Ectodermal cell (in vitro differentiated cells): ENCODE measurements at regions not wholly inside any gene's neighbourhood (a gene's known extent, or its start where the extent isn't known, plus 50 kb on each side); places are given as distances from the start of the nearest gene placed in this dataset.

Source experiments
- H3K27ac ChIP-seq: 2 replicates; pipeline ENCODE4 v1.7.0; 2013; ENCODE audit warnings: mild to moderate bottlenecking, low read depth, low read length; ENCODE audit not compliant: insufficient read depth, poor library complexity, severe bottlenecking
- H3K27me3 ChIP-seq: 2 replicates; pipeline ENCODE4 v1.7.0; 2013; ENCODE audit warnings: mild to moderate bottlenecking, low read length; ENCODE audit not compliant: insufficient read depth, control insufficient read depth, poor library complexity, severe bottlenecking
- H3K36me3 ChIP-seq: one replicate; pipeline ENCODE4 v1.7.0; 2013; ENCODE audit warnings: low read length; ENCODE audit not compliant: control insufficient read depth, insufficient read depth
- H3K4me1 ChIP-seq: one replicate; pipeline ENCODE4 v1.7.0; 2013; ENCODE audit warnings: low read length; ENCODE audit not compliant: control insufficient read depth, insufficient read depth
- H3K4me3 ChIP-seq: 2 replicates; pipeline ENCODE4 v1.7.0; 2013; ENCODE audit warnings: low read depth, low read length, control low read depth; ENCODE audit not compliant: insufficient read depth
- H3K9me3 ChIP-seq: 2 replicates; pipeline ENCODE4 v1.7.0; 2013; ENCODE audit warnings: mild to moderate bottlenecking, low read length, moderate library complexity; ENCODE audit not compliant: control insufficient read depth
- WGBS, 2 experiments: methylation state at CpG; one replicate each; pipeline ENCODE4 v1.1.7; 2013; ENCODE audit warnings: missing lambda C conversion rate in 2 of 2; 5-methylcytosine and 5-hydroxymethylcytosine counted together

DNA sequence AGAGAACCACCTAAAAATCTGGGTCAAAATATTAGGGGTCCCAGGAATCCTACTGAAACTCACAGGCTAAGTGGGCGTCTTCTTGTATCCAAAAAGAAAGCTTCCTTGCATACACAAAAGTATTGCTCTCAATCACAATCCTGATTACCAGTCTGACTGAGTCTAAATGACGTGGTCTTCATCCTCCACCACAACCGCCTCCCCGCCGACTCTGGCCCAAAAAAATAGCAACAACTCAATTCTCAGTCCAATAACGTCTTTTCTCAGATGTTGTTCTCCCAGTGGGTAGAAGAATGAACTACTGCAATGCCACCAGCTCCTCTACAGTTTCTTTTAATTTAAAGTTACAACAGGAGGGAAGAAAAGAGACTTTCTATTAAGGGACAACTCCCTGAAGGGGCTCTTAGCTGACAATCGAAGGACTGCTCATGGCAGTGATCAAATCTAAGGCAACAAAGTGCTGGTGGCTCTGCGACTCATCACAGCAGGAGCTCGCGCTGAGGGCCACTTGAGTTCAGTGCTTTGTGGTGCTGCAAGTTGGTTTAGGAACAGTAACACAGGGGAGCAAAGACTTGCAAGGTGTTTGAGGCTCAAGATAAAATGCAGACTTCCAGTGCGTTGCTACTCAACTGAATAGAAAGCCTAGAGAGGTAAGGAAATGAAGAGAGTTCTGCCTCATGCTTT lies 394.1 kb downstream of the BCAT1 start:
- 85 to 88% methylated on average over 11 of the region's 11 CpGs for WGBS, 2 experiments
- Histone ChIP-seq H3K4me3 (no peak overlapping the region), H3K36me3 (no peaks in the 10 kb centered on the region), H3K27ac (no peak overlapping the region), H3K27me3 (no peaks in the 10 kb centered on the region), H3K9me3 (no peaks in the 10 kb centered on the region), H3K4me1 (peaks cover 3% of the 10 kb centered on the region)

DNA sequence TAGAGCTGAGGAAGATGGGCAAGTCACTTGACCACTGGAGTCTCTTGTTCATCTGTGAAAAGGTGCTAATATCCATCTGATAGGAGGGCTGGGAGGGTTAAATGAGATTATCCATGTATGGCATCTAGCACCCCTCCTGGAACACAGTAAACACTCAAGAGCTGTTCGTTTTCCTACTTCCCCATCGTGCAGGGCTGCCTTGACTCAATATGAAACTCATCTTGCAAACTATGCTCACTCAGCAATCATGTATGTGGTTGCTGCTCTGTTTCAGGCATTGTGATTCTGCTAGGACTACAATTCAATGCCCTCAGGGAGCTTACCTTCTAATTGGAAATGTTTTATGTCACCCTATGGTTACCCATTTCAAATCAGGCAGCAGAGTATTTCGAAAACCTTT lies 395.6 kb downstream of the BCAT1 start:
- Histone ChIP-seq H3K27me3 (no peaks in the 10 kb centered on the region), H3K4me1 (peaks cover 3% of the 10 kb centered on the region), H3K36me3 (no peaks in the 10 kb centered on the region), H3K4me3 (no peak overlapping the region), H3K27ac (no peak overlapping the region), H3K9me3 (no peaks in the 10 kb centered on the region)
- 94% methylated on average over 3 of the region's 3 CpGs for WGBS, 2 experiments

DNA sequence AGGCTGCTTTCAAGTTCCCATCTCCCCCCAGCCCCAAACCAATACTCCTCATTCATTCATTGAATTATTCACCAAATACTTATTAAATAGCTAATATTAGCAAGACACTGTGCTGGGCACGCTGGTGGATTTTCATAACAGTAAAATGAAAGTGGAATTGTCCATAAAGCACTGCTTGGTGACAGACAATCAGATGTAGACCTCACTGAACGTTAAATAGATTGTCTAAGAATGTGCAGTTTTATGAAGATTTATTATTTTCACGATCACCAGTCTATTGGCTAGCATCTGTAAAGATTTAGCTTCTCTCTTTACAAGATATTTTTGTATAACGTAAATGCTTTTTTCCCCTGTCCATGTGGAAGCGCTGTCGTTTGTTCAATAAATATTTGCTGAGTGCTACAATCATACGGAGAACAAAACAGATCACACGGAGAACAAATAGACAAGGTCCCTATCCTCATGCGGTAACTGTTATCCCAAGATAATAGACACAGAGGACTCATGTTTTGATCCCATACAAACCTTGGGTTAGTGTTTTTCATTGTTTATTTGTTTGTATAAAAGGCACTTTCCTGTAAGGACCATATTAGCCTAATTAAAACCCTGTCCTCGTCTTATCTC lies 397.6 kb downstream of the BCAT1 start:
- H3K4me1 ChIP-seq = peaks cover 3% of the 10 kb centered on the region
- no peaks in the 10 kb centered on the region for H3K9me3 ChIP-seq
- no peak overlapping the region for H3K27ac ChIP-seq
- no peaks in the 10 kb centered on the region for H3K27me3 ChIP-seq
- no peaks in the 10 kb centered on the region for H3K36me3 ChIP-seq
- 84% methylated on average over 10 of the region's 10 CpGs for WGBS, 2 experiments
- H3K4me3 ChIP-seq = no peak overlapping the region

DNA sequence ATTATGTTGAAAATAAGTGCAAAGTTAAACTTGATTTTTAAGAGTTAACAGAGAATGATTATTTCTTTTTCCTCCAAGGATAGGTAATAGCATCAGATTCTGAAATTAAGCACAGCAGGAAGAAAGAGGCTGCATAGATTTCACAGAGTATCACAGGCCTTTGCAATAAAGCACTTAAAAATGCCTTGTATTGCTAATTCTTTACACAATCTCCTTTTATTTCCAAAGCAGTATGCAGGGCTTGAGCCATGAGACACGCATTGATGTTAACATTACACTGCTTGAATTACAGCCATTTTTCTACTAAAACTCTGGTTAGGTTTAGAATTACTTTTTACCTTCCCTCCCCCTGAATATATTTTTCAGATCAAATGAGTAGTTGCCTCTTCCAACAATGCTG lies 398.3 kb downstream of the BCAT1 start:
- no peaks in the 10 kb centered on the region for H3K9me3 ChIP-seq
- H3K4me3 ChIP-seq = no peak overlapping the region
- H3K4me1 ChIP-seq = peaks cover 3% of the 10 kb centered on the region
- no peaks in the 10 kb centered on the region for H3K27me3 ChIP-seq
- H3K36me3 ChIP-seq = no peaks in the 10 kb centered on the region
- H3K27ac ChIP-seq = no peak overlapping the region
- WGBS, 2 experiments = 74 to 94% methylated on average over 1 of the region's 1 CpG

DNA sequence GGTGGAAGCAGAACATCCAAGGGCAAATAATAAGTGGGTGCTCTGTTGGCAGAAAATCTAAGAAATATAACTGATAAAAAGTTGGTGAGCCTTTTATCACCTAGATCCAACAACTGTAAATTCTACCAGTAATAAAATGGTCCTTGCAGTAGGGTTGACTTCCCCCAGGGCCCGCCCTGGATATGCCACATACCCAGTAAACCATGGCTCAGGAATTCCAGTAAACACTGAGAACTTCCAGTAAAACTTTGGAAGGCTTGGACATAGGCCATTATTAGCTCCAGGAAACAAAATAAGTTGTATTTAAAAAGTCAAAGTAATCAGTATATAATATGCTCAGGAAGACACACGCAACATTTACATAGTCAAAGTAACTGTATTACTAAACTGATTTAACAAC lies 402.2 kb downstream of the BCAT1 start:
- H3K4me3 ChIP-seq = no peak overlapping the region
- H3K36me3 ChIP-seq = no peaks in the 10 kb centered on the region
- WGBS, 2 experiments = 85 to 100% methylated on average over 1 of the region's 2 CpGs
- H3K27me3 ChIP-seq = no peaks in the 10 kb centered on the region
- H3K27ac ChIP-seq = no peak overlapping the region
- H3K4me1 ChIP-seq = no peaks in the 10 kb centered on the region
- H3K9me3 ChIP-seq = no peaks in the 10 kb centered on the region

DNA sequence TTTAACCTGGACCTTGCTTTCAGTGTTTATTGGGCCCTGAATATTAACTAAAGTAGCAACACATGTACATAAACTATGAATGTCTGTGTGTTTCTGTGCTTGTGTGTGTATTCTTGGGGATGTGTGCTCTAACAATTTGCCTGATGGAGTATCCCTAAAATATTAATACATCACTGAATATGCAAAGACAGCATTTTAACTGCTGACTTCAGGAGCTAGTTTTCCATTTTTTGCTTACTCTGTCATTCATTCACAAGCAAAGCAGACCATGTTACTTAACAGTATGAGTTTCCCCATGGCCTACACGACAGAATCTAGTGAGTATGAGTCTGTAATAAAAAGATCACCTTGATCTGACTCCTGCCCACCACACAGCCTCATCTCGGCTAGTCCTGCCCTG lies 402.8 kb downstream of the BCAT1 start:
- H3K27ac ChIP-seq = no peak overlapping the region
- H3K27me3 ChIP-seq = no peaks in the 10 kb centered on the region
- H3K4me3 ChIP-seq = no peak overlapping the region
- no peaks in the 10 kb centered on the region for H3K36me3 ChIP-seq
- H3K4me1 ChIP-seq = no peaks in the 10 kb centered on the region
- no peaks in the 10 kb centered on the region for H3K9me3 ChIP-seq
- WGBS, 2 experiments = 94 to 95% methylated on average over 2 of the region's 2 CpGs

DNA sequence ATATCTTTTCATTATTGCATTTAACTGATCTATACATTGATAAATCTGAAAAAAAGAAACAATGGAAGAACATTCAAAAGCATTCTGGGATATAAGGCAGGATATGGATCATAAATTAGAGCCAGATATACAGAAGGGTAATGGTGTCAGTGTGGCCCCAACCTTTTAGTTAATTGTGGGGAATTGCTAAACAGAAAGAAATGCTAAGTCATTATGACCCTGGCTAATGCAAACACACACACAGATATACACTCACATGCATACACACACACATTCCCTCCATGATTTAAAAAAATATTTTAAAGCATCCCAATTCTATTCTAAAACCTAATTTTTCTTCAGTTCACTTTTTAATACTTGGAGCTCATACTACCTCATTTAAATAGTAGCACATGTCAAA lies 404.5 kb downstream of the BCAT1 start:
- no peak overlapping the region for H3K4me3 ChIP-seq
- no peak overlapping the region for H3K27ac ChIP-seq
- H3K9me3 ChIP-seq = no peaks in the 10 kb centered on the region
- no peaks in the 10 kb centered on the region for H3K27me3 ChIP-seq
- H3K4me1 ChIP-seq = no peaks in the 10 kb centered on the region
- no peaks in the 10 kb centered on the region for H3K36me3 ChIP-seq

DNA sequence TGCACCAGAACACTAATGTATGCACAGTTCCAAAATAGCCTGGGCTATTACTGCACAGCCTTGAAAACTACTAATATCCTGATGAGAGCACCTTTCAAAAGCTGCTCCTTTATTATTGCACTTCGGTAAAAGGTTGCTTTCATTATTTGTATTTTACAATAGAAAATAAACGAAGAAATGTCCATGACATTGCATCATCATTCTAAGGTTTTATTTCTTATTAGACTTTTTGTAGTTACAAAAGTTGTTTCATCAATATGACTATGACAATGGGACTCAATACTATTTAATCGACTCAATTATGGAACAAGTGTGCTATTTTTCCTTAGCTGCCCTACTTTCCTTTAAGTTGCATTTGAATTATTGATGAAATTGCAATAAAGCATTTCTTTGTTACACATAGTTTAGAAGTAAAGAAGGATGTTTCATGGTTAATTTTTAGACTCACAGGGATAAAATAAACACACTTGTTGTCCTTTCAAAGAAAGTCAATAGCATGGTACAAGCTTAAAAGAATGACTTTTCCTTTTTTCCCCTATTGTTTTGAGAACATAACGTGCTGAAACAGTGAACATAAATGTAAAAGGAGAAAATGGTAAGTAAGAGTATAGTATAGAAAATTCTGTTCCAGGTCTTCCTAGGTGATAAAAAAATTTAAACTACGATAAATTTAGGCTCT lies 407.6 kb downstream of the BCAT1 start:
- no peaks in the 10 kb centered on the region for H3K4me1 ChIP-seq
- H3K27ac ChIP-seq = no peak overlapping the region
- no peaks in the 10 kb centered on the region for H3K9me3 ChIP-seq
- WGBS, 2 experiments = 81 to 85% methylated on average over 2 to 4 of the region's 5 CpGs
- H3K4me3 ChIP-seq = no peak overlapping the region
- no peaks in the 10 kb centered on the region for H3K27me3 ChIP-seq
- no peaks in the 10 kb centered on the region for H3K36me3 ChIP-seq

DNA sequence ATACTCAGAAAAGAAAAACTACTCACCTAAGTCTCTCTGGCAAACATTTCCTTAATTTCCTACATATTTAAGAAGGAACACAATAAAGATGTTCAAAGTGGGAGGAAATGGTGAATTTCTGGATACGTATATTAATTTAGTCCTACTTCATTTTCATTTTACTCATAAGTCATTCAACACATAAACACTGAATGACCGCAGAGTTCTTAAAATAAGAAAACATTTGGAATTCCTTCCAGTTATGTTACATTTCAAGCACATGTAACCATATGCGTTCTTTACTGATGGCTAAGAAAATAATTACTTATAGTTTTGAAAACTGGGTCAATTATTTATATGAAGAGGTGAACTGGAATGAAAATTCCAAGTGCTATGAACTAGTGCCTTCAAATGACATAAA lies 409.3 kb downstream of the BCAT1 start:
- WGBS, 2 experiments = 90 to 96% methylated on average over 2 to 3 of the region's 3 CpGs
- H3K36me3 ChIP-seq = no peaks in the 10 kb centered on the region
- H3K4me1 ChIP-seq = peaks cover 16% of the 10 kb centered on the region
- no peaks in the 10 kb centered on the region for H3K9me3 ChIP-seq
- no peak overlapping the region for H3K4me3 ChIP-seq
- H3K27ac ChIP-seq = no peak overlapping the region
- H3K27me3 ChIP-seq = no peaks in the 10 kb centered on the region

DNA sequence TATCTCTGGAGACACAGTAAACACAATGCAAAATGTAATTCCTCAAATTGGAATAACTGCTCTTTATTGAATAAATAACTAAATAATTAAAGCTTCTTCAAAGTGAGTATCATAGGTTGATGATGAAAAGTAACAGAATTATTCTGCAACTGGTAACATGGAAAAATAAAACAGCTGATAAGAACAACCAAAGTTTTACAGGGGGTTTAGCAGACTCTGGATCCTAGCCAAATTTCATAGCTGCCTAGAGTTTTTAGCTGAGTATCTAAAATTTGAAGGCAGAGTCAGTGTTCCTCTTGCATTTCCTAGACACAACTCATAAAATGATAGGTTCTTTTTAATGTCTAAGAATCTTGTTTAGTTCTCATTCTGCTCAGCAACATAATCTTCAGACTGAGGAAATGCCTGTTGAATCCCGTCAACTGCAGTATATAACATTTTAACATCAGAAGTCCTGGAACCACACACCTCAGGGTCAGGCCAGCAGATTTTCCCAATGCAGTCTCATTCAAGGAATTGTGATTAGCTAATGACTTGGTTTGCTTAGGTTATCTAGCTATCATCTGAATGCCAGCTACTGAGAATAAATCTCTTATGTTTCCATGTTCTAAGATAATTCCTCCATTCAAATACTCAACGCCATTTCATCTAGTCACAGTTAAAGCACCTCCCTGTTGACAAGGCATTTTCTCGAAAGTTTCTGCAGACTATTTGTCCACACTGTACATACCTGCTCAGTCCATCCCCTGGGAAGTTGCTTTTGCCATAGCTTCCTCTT lies 411.6 kb downstream of the BCAT1 start:
- Histone ChIP-seq H3K4me3 (no peak overlapping the region), H3K36me3 (no peaks in the 10 kb centered on the region), H3K4me1 (peaks cover 19% of the 10 kb centered on the region), H3K27me3 (no peaks in the 10 kb centered on the region), H3K9me3 (no peaks in the 10 kb centered on the region), H3K27ac (no peak overlapping the region)
- 93 to 94% methylated on average over 3 of the region's 3 CpGs for WGBS, 2 experiments
